Esophagus (tissue), 2 donors: ENCODE measurements at regions not wholly inside any gene's neighbourhood (a gene's known extent, or its start where the extent isn't known, plus 50 kb on each side); places are given as distances from the start of the nearest gene placed in this dataset.

Experiments used
- H3K27ac ChIP-seq, 2 donors: one replicate each; pipeline ENCODE4 v1.5.1; 2013; ENCODE audit warnings: low read depth in 2 of 2, mild to moderate bottlenecking in 2 of 2, inconsistent platforms in 1 of 2, low read length in 1 of 2, moderate library complexity in 1 of 2
- H3K27me3 ChIP-seq, 2 donors: one replicate each; pipeline ENCODE4 v1.6.1; 2013; ENCODE audit warnings: low read length in 2 of 2, control low read depth in 1 of 2, mild to moderate bottlenecking in 1 of 2; ENCODE audit not compliant: insufficient read depth in 2 of 2, control insufficient read depth in 1 of 2
- H3K36me3 ChIP-seq, 2 donors: one replicate each; pipeline ENCODE4 v1.6.1; 2013; ENCODE audit warnings: low read length in 1 of 2; ENCODE audit not compliant: control insufficient read depth in 2 of 2, insufficient read depth in 2 of 2
- H3K4me1 ChIP-seq, 2 donors: one replicate each; pipeline ENCODE4 v1.6.1; 2013; ENCODE audit warnings: low read length in 1 of 2; ENCODE audit not compliant: control insufficient read depth in 2 of 2, insufficient read depth in 2 of 2
- H3K4me3 ChIP-seq, 2 donors: one replicate each; pipeline ENCODE4 v1.5.1; 2013; ENCODE audit warnings: low read length in 2 of 2, mild to moderate bottlenecking in 2 of 2, low read depth in 1 of 2, moderate library complexity in 1 of 2
- H3K9me3 ChIP-seq, 2 donors: one replicate each; pipeline ENCODE4 v1.6.1; 2013; ENCODE audit warnings: mild to moderate bottlenecking in 2 of 2, low read depth in 1 of 2, low read length in 1 of 2, moderate library complexity in 1 of 2; ENCODE audit not compliant: control insufficient read depth in 2 of 2, insufficient read depth in 1 of 2
- WGBS, 2 donors: extraction: QIAGEN DNeasy Blood & Tissue Kit; methylation state at CpG; one replicate each; pipeline ENCODE4 v1.1.7; 2013; 5-methylcytosine and 5-hydroxymethylcytosine counted together
- donor health status: healthy with polysubstance abuse.
- donor health status: Bipolar disorder and iron deficiency.

- Histone ChIP-seq H3K9me3 (no peaks in the 10 kb centered on the region), H3K4me1 (no peaks in the 10 kb centered on the region), H3K36me3 (no peaks in the 10 kb centered on the region), H3K4me3 (no peak overlapping the region), H3K27ac (no peak overlapping the region), H3K27me3 (no peaks in the 10 kb centered on the region)
- 64 to 79% methylated on average over 7 of the region's 7 CpGs for WGBS, 2 donors
Measured at GRCh38 chr14:98716133-98716532, 555.9 kb downstream of the BCL11B start.

- Histone ChIP-seq H3K4me1 (no peaks in the 10 kb centered on the region), H3K27me3 (peaks cover 0 to 4% of the 10 kb centered on the region in 2 donors), H3K36me3 (no peaks in the 10 kb centered on the region), H3K27ac (no peak overlapping the region), H3K9me3 (peaks cover 0 to 2% of the 10 kb centered on the region in 2 donors), H3K4me3 (no peak overlapping the region)
- WGBS, 2 donors = 85 to 94% methylated on average over 1 of the region's 1 CpG
Measured at GRCh38 chr14:98721061-98721460, 550.9 kb downstream of the BCL11B start.

- H3K4me1 ChIP-seq = no peaks in the 10 kb centered on the region
- H3K27me3 ChIP-seq = peaks cover 0 to 4% of the 10 kb centered on the region in 2 donors
- no peak overlapping the region for H3K27ac ChIP-seq
- peaks cover 0 to 2% of the 10 kb centered on the region in 2 donors for H3K9me3 ChIP-seq
- no peak overlapping the region for H3K4me3 ChIP-seq
- WGBS, 2 donors = 71 to 84% methylated on average over 9 of the region's 9 CpGs
- no peaks in the 10 kb centered on the region for H3K36me3 ChIP-seq
Measured at GRCh38 chr14:98724734-98725133, 547.3 kb downstream of the BCL11B start.

GRCh38 chr14:98725191-98725590, 546.8 kb downstream of the BCL11B start:
- no peak overlapping the region for H3K4me3 ChIP-seq
- peaks cover 0 to 4% of the 10 kb centered on the region in 2 donors for H3K27me3 ChIP-seq
- no peaks in the 10 kb centered on the region for H3K36me3 ChIP-seq
- no peak overlapping the region for H3K27ac ChIP-seq
- H3K9me3 ChIP-seq = peaks cover 0 to 2% of the 10 kb centered on the region in 2 donors
- H3K4me1 ChIP-seq = no peaks in the 10 kb centered on the region
- 82 to 84% methylated on average over 7 of the region's 7 CpGs for WGBS, 2 donors

- Histone ChIP-seq H3K27ac (no peak overlapping the region), H3K4me3 (no peak overlapping the region), H3K9me3 (peaks cover 0 to 2% of the 10 kb centered on the region in 2 donors), H3K36me3 (no peaks in the 10 kb centered on the region), H3K27me3 (peaks cover 0 to 4% of the 10 kb centered on the region in 2 donors), H3K4me1 (no peaks in the 10 kb centered on the region)
- 76 to 87% methylated on average over 9 of the region's 9 CpGs for WGBS, 2 donors
Measured at GRCh38 chr14:98725676-98726075, 546.3 kb downstream of the BCL11B start.

- 86 to 90% methylated on average over 11 of the region's 11 CpGs for WGBS, 2 donors
Measured at GRCh38 chr14:98726585-98727405, 545.2 kb downstream of the BCL11B start.

GRCh38 chr14:98728024-98728423, 544.0 kb downstream of the BCL11B start:
- WGBS, 2 donors = 92 to 96% methylated on average over 4 of the region's 4 CpGs
- Histone ChIP-seq H3K27me3 (peaks cover 3 to 4% of the 10 kb centered on the region in 2 donors), H3K36me3 (no peaks in the 10 kb centered on the region), H3K27ac (no peak overlapping the region), H3K4me1 (no peaks in the 10 kb centered on the region), H3K4me3 (no peak overlapping the region), H3K9me3 (no peaks in the 10 kb centered on the region)

More at GRCh38 chr14:98726585-98727405, 545.2 kb downstream of the BCL11B start:
- H3K36me3 ChIP-seq = no peaks in the 10 kb centered on the region
- H3K4me3 ChIP-seq = no peak overlapping the region
- no peaks in the 10 kb centered on the region for H3K4me1 ChIP-seq
- H3K9me3 ChIP-seq = no peaks in the 10 kb centered on the region
- H3K27me3 ChIP-seq = peaks cover 0 to 4% of the 10 kb centered on the region in 2 donors
- no peak overlapping the region for H3K27ac ChIP-seq

- no peak overlapping the region for H3K4me3 ChIP-seq
- no peaks in the 10 kb centered on the region for H3K36me3 ChIP-seq
- H3K27me3 ChIP-seq = peaks cover 3 to 4% of the 10 kb centered on the region in 2 donors
- 89 to 92% methylated on average over 2 of the region's 2 CpGs for WGBS, 2 donors
- H3K27ac ChIP-seq = no peak overlapping the region
- H3K4me1 ChIP-seq = no peaks in the 10 kb centered on the region
- no peaks in the 10 kb centered on the region for H3K9me3 ChIP-seq
Measured at GRCh38 chr14:98728836-98729235, 543.2 kb downstream of the BCL11B start.

- Histone ChIP-seq H3K9me3 (no peaks in the 10 kb centered on the region), H3K36me3 (no peaks in the 10 kb centered on the region), H3K27ac (no peak overlapping the region), H3K4me1 (no peaks in the 10 kb centered on the region), H3K4me3 (no peak overlapping the region), H3K27me3 (peaks cover 0 to 3% of the 10 kb centered on the region in 2 donors)
- WGBS, 2 donors = 92 to 96% methylated on average over 6 of the region's 6 CpGs
Measured at GRCh38 chr14:98731286-98731685, 540.7 kb downstream of the BCL11B start.

GRCh38 chr14:98731701-98732100, 540.3 kb downstream of the BCL11B start:
- Histone ChIP-seq H3K36me3 (no peaks in the 10 kb centered on the region), H3K9me3 (no peaks in the 10 kb centered on the region), H3K27me3 (peaks cover 0 to 3% of the 10 kb centered on the region in 2 donors), H3K4me3 (no peak overlapping the region), H3K27ac (no peak overlapping the region), H3K4me1 (no peaks in the 10 kb centered on the region)
- WGBS, 2 donors = 75 to 76% methylated on average over 3 of the region's 3 CpGs
